Esophagus (tissue), 2 donors: ENCODE measurements at regions not wholly inside any gene's neighbourhood (a gene's known extent, or its start where the extent isn't known, plus 50 kb on each side); places are given as distances from the start of the nearest gene placed in this dataset.

ENCODE experiments used
- H3K27ac ChIP-seq, 2 donors: one replicate each; pipeline ENCODE4 v1.5.1; 2013; ENCODE audit warnings: low read depth in 2 of 2, mild to moderate bottlenecking in 2 of 2, inconsistent platforms in 1 of 2, low read length in 1 of 2, moderate library complexity in 1 of 2
- H3K27me3 ChIP-seq, 2 donors: one replicate each; pipeline ENCODE4 v1.6.1; 2013; ENCODE audit warnings: low read length in 2 of 2, control low read depth in 1 of 2, mild to moderate bottlenecking in 1 of 2; ENCODE audit not compliant: insufficient read depth in 2 of 2, control insufficient read depth in 1 of 2
- H3K36me3 ChIP-seq, 2 donors: one replicate each; pipeline ENCODE4 v1.6.1; 2013; ENCODE audit warnings: low read length in 1 of 2; ENCODE audit not compliant: control insufficient read depth in 2 of 2, insufficient read depth in 2 of 2
- H3K4me1 ChIP-seq, 2 donors: one replicate each; pipeline ENCODE4 v1.6.1; 2013; ENCODE audit warnings: low read length in 1 of 2; ENCODE audit not compliant: control insufficient read depth in 2 of 2, insufficient read depth in 2 of 2
- H3K4me3 ChIP-seq, 2 donors: one replicate each; pipeline ENCODE4 v1.5.1; 2013; ENCODE audit warnings: low read length in 2 of 2, mild to moderate bottlenecking in 2 of 2, low read depth in 1 of 2, moderate library complexity in 1 of 2
- H3K9me3 ChIP-seq, 2 donors: one replicate each; pipeline ENCODE4 v1.6.1; 2013; ENCODE audit warnings: mild to moderate bottlenecking in 2 of 2, low read depth in 1 of 2, low read length in 1 of 2, moderate library complexity in 1 of 2; ENCODE audit not compliant: control insufficient read depth in 2 of 2, insufficient read depth in 1 of 2
- WGBS, 2 donors: extraction: QIAGEN DNeasy Blood & Tissue Kit; methylation state at CpG; one replicate each; pipeline ENCODE4 v1.1.7; 2013; 5-methylcytosine and 5-hydroxymethylcytosine counted together
- donor health status: healthy with polysubstance abuse.
- donor health status: Bipolar disorder and iron deficiency.

GRCh38 chr11:19506816-19507486 is 205.7 kb upstream of the NAV2 start:
- Histone ChIP-seq H3K4me3 (no peak overlapping the region), H3K27ac (no peak overlapping the region), H3K36me3 (no peaks in the 10 kb centered on the region), H3K9me3 (no peaks in the 10 kb centered on the region), H3K27me3 (no peaks in the 10 kb centered on the region), H3K4me1 (no peaks in the 10 kb centered on the region)
- WGBS, 2 donors: 62 to 64% methylated on average over 2 of the region's 2 CpGs

- WGBS, 2 donors: 88 to 90% methylated on average over 3 of the region's 3 CpGs
- no peaks in the 10 kb centered on the region for H3K36me3 ChIP-seq
- no peaks in the 10 kb centered on the region for H3K9me3 ChIP-seq
- no peaks in the 10 kb centered on the region for H3K27me3 ChIP-seq
- H3K4me1 ChIP-seq: no peaks in the 10 kb centered on the region
- no peak overlapping the region for H3K4me3 ChIP-seq
- H3K27ac ChIP-seq: no peak overlapping the region
These were observed 209.9 kb upstream of the NAV2 start for GRCh38 chr11:19502691-19503253.

DNA sequence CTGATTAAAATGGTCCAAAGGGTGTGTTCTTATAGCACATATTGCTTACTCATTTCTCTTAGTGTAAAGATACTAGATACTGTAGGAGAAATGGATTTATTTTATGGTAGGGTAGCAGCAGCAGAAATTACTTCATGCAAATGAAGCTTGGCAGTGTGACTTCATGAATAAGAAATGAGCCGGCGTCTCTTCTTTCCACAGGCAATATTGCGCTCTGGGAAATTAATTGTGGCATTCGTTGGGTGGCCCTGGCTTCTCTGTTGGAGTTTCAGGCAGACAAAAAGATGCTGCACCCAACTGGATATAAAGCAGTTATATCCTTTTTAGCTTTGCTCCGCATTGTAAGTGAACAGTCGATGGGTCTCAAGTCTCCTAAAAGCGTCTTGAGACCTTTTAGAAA is 211.0 kb upstream of the NAV2 start:
- Histone ChIP-seq H3K4me1 (no peaks in the 10 kb centered on the region), H3K27ac (no peak overlapping the region), H3K36me3 (no peaks in the 10 kb centered on the region), H3K9me3 (no peaks in the 10 kb centered on the region), H3K27me3 (no peaks in the 10 kb centered on the region), H3K4me3 (no peak overlapping the region)
- 81 to 92% methylated on average over 7 of the region's 7 CpGs for WGBS, 2 donors

GRCh38 chr11:19499999-19500398 is 212.6 kb upstream of the NAV2 start:
- H3K9me3 ChIP-seq: peaks cover 0 to 2% of the 10 kb centered on the region in 2 donors
- no peak overlapping the region for H3K4me3 ChIP-seq

GRCh38 chr11:19499026-19499669 is 213.5 kb upstream of the NAV2 start:
- Histone ChIP-seq H3K4me3 (no peak overlapping the region), H3K36me3 (no peaks in the 10 kb centered on the region), H3K27me3 (no peaks in the 10 kb centered on the region), H3K27ac (no peak overlapping the region), H3K9me3 (peaks cover 0 to 2% of the 10 kb centered on the region in 2 donors), H3K4me1 (no peaks in the 10 kb centered on the region)
- 37 to 38% methylated on average over 4 of the region's 4 CpGs for WGBS, 2 donors

More at GRCh38 chr11:19499999-19500398, 212.6 kb upstream of the NAV2 start:
- WGBS, 2 donors: 69 to 74% methylated on average over 3 of the region's 3 CpGs
- no peak overlapping the region for H3K27ac ChIP-seq
- no peaks in the 10 kb centered on the region for H3K36me3 ChIP-seq
- H3K4me1 ChIP-seq: no peaks in the 10 kb centered on the region
- no peaks in the 10 kb centered on the region for H3K27me3 ChIP-seq

DNA sequence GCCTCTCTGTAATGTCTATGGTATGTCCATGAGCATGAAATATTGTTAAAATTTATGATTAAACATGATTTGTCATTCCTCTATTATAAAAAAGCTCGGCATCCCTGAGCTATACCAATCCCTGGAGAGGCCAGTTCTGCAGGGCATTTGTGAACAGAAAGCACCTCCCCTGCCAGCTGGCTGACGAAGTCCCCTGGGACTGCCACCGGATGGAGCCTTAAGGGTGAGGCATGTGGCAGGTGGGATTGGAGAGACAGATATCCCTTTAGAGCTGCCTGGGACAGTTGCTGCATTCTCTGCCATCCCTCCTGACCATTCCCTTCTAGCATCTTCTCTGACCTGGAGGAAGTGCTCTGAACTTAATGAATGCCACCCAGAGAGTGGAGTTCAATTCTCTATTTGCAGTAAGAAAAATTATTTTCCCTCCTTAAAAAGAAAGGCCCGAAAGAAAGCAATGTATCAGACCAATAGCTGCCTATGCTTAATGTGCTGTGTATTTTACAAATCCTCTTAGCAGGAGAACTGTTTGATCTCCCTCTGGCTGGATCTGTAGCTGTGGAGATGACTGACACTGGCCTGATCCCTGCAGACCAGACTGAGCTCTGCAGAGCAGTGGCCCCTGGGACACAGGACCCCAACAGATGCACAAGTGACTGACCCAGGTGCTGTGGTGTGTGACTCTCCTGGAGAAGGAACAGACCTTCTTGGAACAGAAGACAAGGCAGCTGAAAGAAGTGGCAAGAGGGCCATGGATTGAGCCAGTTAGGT is 219.0 kb upstream of the NAV2 start:
- Histone ChIP-seq H3K9me3 (peaks cover 0 to 2% of the 10 kb centered on the region in 2 donors), H3K36me3 (no peaks in the 10 kb centered on the region), H3K27ac (no peak overlapping the region), H3K27me3 (no peaks in the 10 kb centered on the region), H3K4me3 (no peak overlapping the region), H3K4me1 (no peaks in the 10 kb centered on the region)
- WGBS, 2 donors: 44 to 49% methylated on average over 4 of the region's 4 CpGs

GRCh38 chr11:19482319-19483100 is 230.1 kb upstream of the NAV2 start:
- Histone ChIP-seq H3K9me3 (no peaks in the 10 kb centered on the region), H3K4me3 (no peak overlapping the region), H3K4me1 (no peaks in the 10 kb centered on the region), H3K27me3 (no peaks in the 10 kb centered on the region), H3K27ac (no peak overlapping the region), H3K36me3 (no peaks in the 10 kb centered on the region)
- WGBS, 2 donors: 76 to 84% methylated on average over 6 of the region's 6 CpGs

DNA sequence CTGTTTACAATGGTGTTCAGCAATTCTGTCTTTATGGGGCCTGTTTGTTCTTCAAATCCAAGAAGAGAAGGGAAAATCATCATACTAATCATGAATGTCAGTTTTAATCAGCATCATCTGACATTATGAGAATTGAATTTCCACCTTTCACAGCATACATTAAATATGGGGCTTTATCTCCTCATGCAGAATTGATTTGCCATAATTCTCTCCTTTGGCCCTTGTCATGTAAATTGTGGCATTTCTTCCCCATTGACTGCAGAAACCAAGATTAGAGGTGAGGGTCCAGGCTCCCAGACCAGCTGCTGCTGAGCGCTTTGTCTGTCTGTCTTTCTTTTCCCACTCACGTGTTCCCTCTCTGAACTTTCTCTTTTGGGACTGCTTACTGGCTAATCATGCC is 232.1 kb upstream of the NAV2 start:
- Histone ChIP-seq H3K4me3 (no peak overlapping the region), H3K27ac (no peak overlapping the region), H3K27me3 (no peaks in the 10 kb centered on the region), H3K4me1 (no peaks in the 10 kb centered on the region), H3K36me3 (no peaks in the 10 kb centered on the region), H3K9me3 (no peaks in the 10 kb centered on the region)
- 76 to 86% methylated on average over 2 of the region's 2 CpGs for WGBS, 2 donors

GRCh38 chr11:19478891-19479290 is 233.7 kb upstream of the NAV2 start:
- Histone ChIP-seq H3K36me3 (no peaks in the 10 kb centered on the region), H3K27me3 (no peaks in the 10 kb centered on the region), H3K27ac (no peak overlapping the region), H3K4me1 (no peaks in the 10 kb centered on the region), H3K4me3 (no peak overlapping the region), H3K9me3 (no peaks in the 10 kb centered on the region)
- 41 to 46% methylated on average over 7 of the region's 7 CpGs for WGBS, 2 donors
